ENCODE measurements at regions not wholly inside any gene's neighbourhood (a gene's known extent, or its start where the extent isn't known, plus 50 kb on each side); places are given as distances from the start of the nearest gene placed in this dataset.

DNA sequence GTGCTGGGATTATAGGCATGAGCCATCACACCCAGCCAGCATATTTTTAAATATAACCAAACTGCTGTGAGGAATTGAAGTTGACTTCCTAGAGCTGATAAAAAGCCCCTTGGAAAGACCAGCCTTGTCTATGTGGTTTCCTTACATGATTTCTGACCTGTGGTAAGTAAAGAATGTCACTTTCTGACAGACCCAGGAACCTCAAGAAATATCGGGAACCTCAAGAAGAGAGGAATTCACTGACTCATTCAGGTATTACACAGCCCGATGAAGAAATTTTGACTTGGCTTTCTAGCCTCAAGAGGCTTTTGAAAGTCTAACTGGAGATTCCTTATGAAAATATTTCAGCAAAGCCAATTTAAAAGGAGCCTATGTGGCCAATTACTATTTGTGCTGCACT, 71.8 kb downstream of the FOXF2 start:
- WGBS (ENCODE audit: low lambda C conversion rate, missing lambda C conversion rate) = 81% methylated on average over 2 of the region's 2 CpGs

GRCh38 chr6:1461736-1462135, 72.4 kb downstream of the FOXF2 start:
- H3K9me2 ChIP-seq (replicated peaks; ENCODE audit: insufficient read depth) = no peaks in the 10 kb centered on the region
- H3K4me3 ChIP-seq = no peak overlapping the region
- no peak overlapping the region for H3K27ac ChIP-seq
- TF ChIP-seq EZH2 (IDR thresholded peaks at IDR 0.05; ENCODE audit: borderline replicate concordance) (no peak), CTCF (IDR thresholded peaks at IDR 0.05; ENCODE audit: poor library complexity) (no peak), EZH2phosphoT487 (IDR thresholded peaks at IDR 0.05; ENCODE audit: low read depth, severe bottlenecking, unreplicated experiment) (no peak)
- no peak overlapping the region for H3K4me2 ChIP-seq
- no peak for DNase-seq (ENCODE audit: low spot score)
- no peaks in the 10 kb centered on the region for H3K79me2 ChIP-seq
- no peaks in the 10 kb centered on the region for H3K36me3 ChIP-seq (replicated peaks; ENCODE audit: insufficient read depth, low read depth)
- no peaks in the 10 kb centered on the region for H3K27me3 ChIP-seq
- no peaks in the 10 kb centered on the region for H4K20me1 ChIP-seq (ENCODE audit: insufficient read depth, poor library complexity, severe bottlenecking)
- H3K9me3 ChIP-seq (ENCODE audit: low read depth) = no peaks in the 10 kb centered on the region
- no peak overlapping the region for H2AFZ ChIP-seq
- no peaks in the 10 kb centered on the region for H3K4me1 ChIP-seq (ENCODE audit: insufficient read depth)
- 97% methylated on average over 3 of the region's 3 CpGs for WGBS (ENCODE audit: low lambda C conversion rate, missing lambda C conversion rate)

More for the DNA sequence above, 71.8 kb downstream of the FOXF2 start:
- H4K20me1 ChIP-seq (ENCODE audit: insufficient read depth, poor library complexity, severe bottlenecking) = no peaks in the 10 kb centered on the region
- H3K4me2 ChIP-seq = no peak overlapping the region
- TF ChIP-seq EZH2 (IDR thresholded peaks at IDR 0.05; ENCODE audit: borderline replicate concordance) = no peak
- no peak for TF ChIP-seq CTCF (IDR thresholded peaks at IDR 0.05; ENCODE audit: poor library complexity)
- no peak for TF ChIP-seq EZH2phosphoT487 (IDR thresholded peaks at IDR 0.05; ENCODE audit: low read depth, severe bottlenecking, unreplicated experiment)
- no peaks in the 10 kb centered on the region for H3K9me3 ChIP-seq (ENCODE audit: low read depth)
- H3K27ac ChIP-seq = no peak overlapping the region
- H3K36me3 ChIP-seq (replicated peaks; ENCODE audit: insufficient read depth, low read depth) = no peaks in the 10 kb centered on the region
- H2AFZ ChIP-seq = no peak overlapping the region
- no peak overlapping the region for H3K4me3 ChIP-seq
- no peaks in the 10 kb centered on the region for H3K79me2 ChIP-seq
- DNase-seq (ENCODE audit: low spot score) = no peak
- H3K27me3 ChIP-seq = no peaks in the 10 kb centered on the region
- no peaks in the 10 kb centered on the region for H3K4me1 ChIP-seq (ENCODE audit: insufficient read depth)
- no peaks in the 10 kb centered on the region for H3K9me2 ChIP-seq (replicated peaks; ENCODE audit: insufficient read depth)

DNA sequence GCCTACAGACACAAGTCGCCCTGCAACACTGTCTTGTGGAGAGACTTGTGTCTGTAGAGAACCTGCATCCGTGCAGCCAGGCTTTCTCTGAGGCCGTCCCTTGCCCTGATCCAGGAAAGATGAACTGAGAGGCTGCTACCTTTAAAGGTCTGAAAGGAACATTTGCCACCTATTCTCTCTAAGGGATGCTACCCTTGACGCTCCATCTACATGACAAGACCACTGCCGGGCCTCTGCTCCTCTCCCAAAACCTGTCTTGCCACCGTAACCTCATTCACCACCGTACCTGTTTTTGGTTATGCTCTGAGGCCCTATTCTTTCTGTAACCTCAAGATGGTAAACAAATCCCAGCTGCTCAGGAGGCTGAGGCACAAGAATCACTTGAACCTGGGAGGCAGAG, 73.9 kb downstream of the FOXF2 start:
- Histone ChIP-seq H3K79me2 (no peaks in the 10 kb centered on the region), H3K9me3 (ENCODE audit: low read depth) (no peaks in the 10 kb centered on the region), H4K20me1 (ENCODE audit: insufficient read depth, poor library complexity, severe bottlenecking) (no peaks in the 10 kb centered on the region), H3K9me2 (replicated peaks; ENCODE audit: insufficient read depth) (no peaks in the 10 kb centered on the region), H3K27me3 (no peaks in the 10 kb centered on the region), H3K36me3 (replicated peaks; ENCODE audit: insufficient read depth, low read depth) (no peaks in the 10 kb centered on the region), H3K4me2 (no peak overlapping the region), H2AFZ (no peak overlapping the region), H3K4me3 (no peak overlapping the region), H3K27ac (no peak overlapping the region), H3K4me1 (ENCODE audit: insufficient read depth) (no peaks in the 10 kb centered on the region)
- DNase-seq (ENCODE audit: low spot score) = no peak
- 80% methylated on average over 7 of the region's 7 CpGs for whole genome bisulfite sequencing (ENCODE audit: low lambda C conversion rate, missing lambda C conversion rate)
- no peak for TF ChIP-seq EZH2phosphoT487 (IDR thresholded peaks at IDR 0.05; ENCODE audit: low read depth, severe bottlenecking, unreplicated experiment)
- TF ChIP-seq CTCF (IDR thresholded peaks at IDR 0.05; ENCODE audit: poor library complexity) = no peak
- no peak for TF ChIP-seq EZH2 (IDR thresholded peaks at IDR 0.05; ENCODE audit: borderline replicate concordance)
